HCT116 (cell line): ENCODE measurements at regions not wholly inside any gene's neighbourhood (a gene's known extent, or its start where the extent isn't known, plus 50 kb on each side); places are given as distances from the start of the nearest gene placed in this dataset.
A peak's percentile ranks its signal among the peaks of the same experiment; 100 is the strongest.

Experiments
- ATAC-seq: fragments of 200-7000 bp; cut with Tn5 transposase; 2 replicates; pipeline ENCODE4 v1.9.1; 2020; ENCODE audit warnings: mild to moderate bottlenecking, moderate library complexity
- BruUV-seq: library from RNA; stranded (reverse); fragments of 400-500 nt; replicated peaks from 2 replicates; lab custom pipeline; 2021; lab: Mats Ljungman, UMichigan
- CTCF ChIA-PET: fragments of 300-600 bp; sonication (Branson Sonifier 250); formaldehyde crosslinking; loops from one replicate; lab custom pipeline; 2021; ENCODE audit warnings: antibody characterized with exemption; lab: Charles Lee
- POLR2A ChIA-PET: fragments of 300-600, 350-600 bp; sonication (Branson Sonifier 250); formaldehyde crosslinking; loops from one replicate; lab custom pipeline; 2021; ENCODE audit warnings: antibody characterized with exemption; lab: Charles Lee
- RAD21 ChIA-PET, 2 experiments: fragments of 300-600 bp; sonication (Branson Sonifier 250); formaldehyde crosslinking; loops; one replicate each; lab custom pipeline; 2023; ENCODE audit warnings: low total read pairs in 2 of 2; ENCODE audit not compliant: uncharacterized antibody in 2 of 2, unreplicated experiment in 2 of 2, low non-redundant PET in 1 of 2; lab: Charles Lee
- DNase-seq: peaks from one replicate; pipeline ENCODE4 v3.0.0-alpha.2; 2010; ENCODE audit warnings: low read depth, low spot score
- H2AFZ ChIP-seq: fragments of 200-600 bp; shearing (Covaris generic), sonication (generic); 2 replicates; pipeline ENCODE4 v1.6.1; 2017; ENCODE audit warnings: low read depth, mixed run types, mixed read lengths, antibody characterized with exemption, low read length; ENCODE audit not compliant: poor library complexity, severe bottlenecking
- H3K27ac ChIP-seq: 2 replicates; pipeline ENCODE4 v1.5.1; 2012; ENCODE audit warnings: low read depth, low read length
- H3K27me3 ChIP-seq: fragments of 200-600 bp; sonication (generic); 2 replicates; pipeline ENCODE4 v1.6.1; 2016; ENCODE audit warnings: mixed run types, low read length, mixed read lengths; ENCODE audit not compliant: insufficient read depth
- H3K36me3 ChIP-seq, 2 experiments: fragments of 200-500 bp in 1 of 2; fragments of 200-600 bp in 1 of 2; sonication (Bioruptor generic) in 1 of 2; sonication (generic) in 1 of 2; 2 replicates each; pipeline versions ENCODE4 v1.5.1 to v1.6.1; 2014 to 2016; ENCODE audit warnings: low read length in 2 of 2, inconsistent platforms in 1 of 2, mixed read lengths in 1 of 2, mixed run types in 1 of 2; ENCODE audit not compliant: insufficient read depth in 2 of 2, control insufficient read depth in 1 of 2
- H3K4me1 ChIP-seq, 2 experiments: fragments of 200-600 bp in 1 of 2; sonication (generic) in 1 of 2; 2 replicates each; pipeline versions ENCODE4 v1.5.1 to v1.6.1; 2012 to 2017; ENCODE audit warnings: low read length in 2 of 2, inconsistent platforms in 1 of 2, mild to moderate bottlenecking in 1 of 2, mixed read lengths in 1 of 2, mixed run types in 1 of 2, moderate library complexity in 1 of 2; ENCODE audit not compliant: insufficient read depth in 2 of 2, control insufficient read depth in 1 of 2
- H3K4me2 ChIP-seq: fragments of 200-600 bp; sonication (generic); 2 replicates; pipeline ENCODE4 v1.6.1; 2017; ENCODE audit warnings: mixed run types, low read length, mixed read lengths
- H3K4me3 ChIP-seq, 2 experiments: fragments of 200-600 bp in 1 of 2; sonication (generic) in 1 of 2; replicated peaks in 1 of 2; 2 replicates each; pipeline ENCODE4 v1.5.1; 2011 to 2016; ENCODE audit warnings: low read length in 2 of 2, control low read depth in 1 of 2, low read depth in 1 of 2, mild to moderate bottlenecking in 1 of 2, mixed read lengths in 1 of 2, mixed run types in 1 of 2
- H3K79me2 ChIP-seq: fragments of 200-600 bp; sonication (generic); 2 replicates; pipeline ENCODE4 v1.6.1; 2017; ENCODE audit warnings: mild to moderate bottlenecking, mixed run types, low read length, moderate library complexity, mixed read lengths; ENCODE audit not compliant: insufficient read depth
- H3K9ac ChIP-seq: fragments of 200-600 bp; sonication (generic); 2 replicates; pipeline ENCODE4 v1.6.1; 2016; ENCODE audit warnings: low read length, mixed read lengths
- H3K9me2 ChIP-seq: fragments of 200-600 bp; sonication (generic), shearing (Covaris generic); 2 replicates; pipeline ENCODE4 v1.6.1; 2017; ENCODE audit warnings: mixed run types, mild to moderate bottlenecking, moderate library complexity; ENCODE audit not compliant: insufficient read depth
- H3K9me3 ChIP-seq, 2 experiments: fragments of 200-500 bp in 1 of 2; fragments of 200-600 bp in 1 of 2; sonication (Bioruptor generic) in 1 of 2; sonication (generic) in 1 of 2; 2 replicates each; pipeline ENCODE4 v1.6.1; 2014 to 2017; ENCODE audit warnings: low read length in 2 of 2, mixed read lengths in 2 of 2, inconsistent platforms in 1 of 2, low read depth in 1 of 2, mild to moderate bottlenecking in 1 of 2, mixed run types in 1 of 2, moderate library complexity in 1 of 2; ENCODE audit not compliant: control insufficient read depth in 1 of 2, insufficient read depth in 1 of 2
- H4K20me1 ChIP-seq: fragments of 200-600 bp; sonication (generic), shearing (Covaris generic); 2 replicates; pipeline ENCODE4 v1.6.1; 2017; ENCODE audit warnings: mixed run types, mild to moderate bottlenecking, moderate library complexity; ENCODE audit not compliant: insufficient read depth
- CEBPB ChIP-seq: IDR thresholded peaks from 2 replicates; pipeline ENCODE4 v1.6.1; 2012; ENCODE audit warnings: low read depth
- EGR1 ChIP-seq: IDR thresholded peaks from 2 replicates; pipeline ENCODE4 v1.6.1; 2012; ENCODE audit warnings: low read depth
- ELF1 ChIP-seq: IDR thresholded peaks from 2 replicates; pipeline ENCODE4 v1.6.1; 2012; ENCODE audit warnings: low read depth, borderline replicate concordance
- EZH2phosphoT487 ChIP-seq: fragments of 200-600 bp; IDR thresholded peaks from 2 replicates; pipeline ENCODE4 v1.6.1; 2018; ENCODE audit warnings: antibody characterized with exemption, borderline replicate concordance
- FOSL1 ChIP-seq: IDR thresholded peaks from 2 replicates; pipeline ENCODE4 v1.6.1; 2012; ENCODE audit warnings: low read depth
- JUND ChIP-seq: IDR thresholded peaks from 2 replicates; pipeline ENCODE4 v1.6.1; 2012
- MAX ChIP-seq: IDR thresholded peaks from 2 replicates; pipeline ENCODE4 v1.6.1; 2012
- SIN3A ChIP-seq: IDR thresholded peaks from 2 replicates; pipeline ENCODE4 v1.6.1; 2012; ENCODE audit warnings: low read depth
- SP1 ChIP-seq: IDR thresholded peaks from 2 replicates; pipeline ENCODE4 v1.6.1; 2012; ENCODE audit warnings: low read depth
- TCF7L2 ChIP-seq: IDR thresholded peaks from 2 replicates; pipeline ENCODE4 v1.7.0; 2011; ENCODE audit warnings: borderline replicate concordance, inconsistent platforms; ENCODE audit not compliant: insufficient read depth, insufficient read length; ENCODE audit errors: extremely low read depth
- ZFX ChIP-seq: fragments of 450-650 bp; IDR thresholded peaks from 2 replicates; pipeline ENCODE4 v1.6.1; 2017
- intact Hi-C: fragments of 100-400 bp; cut with micrococcal nuclease; formaldehyde crosslinking; loops from 2 replicates; pipeline ENCODE4 v1.10.0; 2022

DNA sequence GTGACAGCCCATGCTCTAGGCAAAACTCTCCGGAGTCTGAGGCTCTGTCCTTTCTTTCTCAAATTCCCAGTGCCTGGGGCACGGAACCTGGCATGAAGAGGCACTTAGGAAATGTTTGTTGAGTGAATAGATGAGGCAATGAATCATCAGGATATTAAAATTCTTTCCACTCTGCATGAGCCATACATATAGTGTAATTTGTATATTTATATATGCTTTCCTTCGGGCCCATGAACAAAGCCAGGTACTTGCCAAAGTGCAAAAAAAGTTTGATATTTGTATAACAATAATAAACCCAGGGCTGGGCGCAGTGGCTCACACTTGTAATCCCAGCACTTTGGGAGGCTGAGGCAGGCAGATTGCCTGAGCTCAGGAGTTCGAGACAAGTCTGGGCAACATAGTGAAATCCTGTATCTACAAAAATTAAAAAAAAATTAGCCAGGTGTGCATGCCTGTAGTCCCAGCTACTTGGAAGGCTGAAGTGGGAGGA is 212.3 kb upstream of the ZNF217 start:
- TF ChIP-seq ELF1 (no peak), MAX (0 out of 2 replicates have a peak, but pooled peaks have one; percentile 17), EZH2phosphoT487 (no peak), ZFX (no peak), SP1 (peak; percentile 56), SIN3A (peak; percentile 35; the same call in 1 of the 2 replicates), TCF7L2 (no peak), EGR1 (no peak), JUND (peak; percentile 74; the same call in 1 of the 2 replicates), CEBPB (peak; percentile 53), FOSL1 (peak; percentile 64; the same call in 1 of the 2 replicates)
- POLR2A ChIA-PET: interaction anchor here (0.9 kb wide), 1 partner anchor 53 kb away, joined by 3 read pairs; no protein-coding TSS in a partner anchor
- RAD21 ChIA-PET: no interaction called here
- Histone ChIP-seq H3K4me1 (peaks cover 12 to 25% of the 10 kb centered on the region in 2 experiments), H2AFZ (peak overlapping the region; percentile 81), H3K36me3 (no peaks in the 10 kb centered on the region), H3K4me3 (0 out of 4 replicates have a peak overlapping the region, but pooled peaks of 1 of the 2 experiments have one; percentile 0), H4K20me1 (no peaks in the 10 kb centered on the region), H3K27me3 (no peaks in the 10 kb centered on the region), H3K79me2 (no peaks in the 10 kb centered on the region), H3K9me3 (no peaks in the 10 kb centered on the region), H3K9ac (peak overlapping the region; percentile 57), H3K4me2 (peak overlapping the region; percentile 50), H3K9me2 (no peaks in the 10 kb centered on the region), H3K27ac (peak overlapping the region; percentile 44; the same call in 1 of the 2 replicates)
- ATAC-seq (peak; percentile 72), DNase-seq (no peak)
- no TSS peak for BruUV-seq
- CTCF ChIA-PET: no interaction called here
- intact Hi-C loops: no loop called here
